ENCODE measurements at regions not wholly inside any gene's neighbourhood (a gene's known extent, or its start where the extent isn't known, plus 50 kb on each side); places are given as distances from the start of the nearest gene placed in this dataset.

DNA sequence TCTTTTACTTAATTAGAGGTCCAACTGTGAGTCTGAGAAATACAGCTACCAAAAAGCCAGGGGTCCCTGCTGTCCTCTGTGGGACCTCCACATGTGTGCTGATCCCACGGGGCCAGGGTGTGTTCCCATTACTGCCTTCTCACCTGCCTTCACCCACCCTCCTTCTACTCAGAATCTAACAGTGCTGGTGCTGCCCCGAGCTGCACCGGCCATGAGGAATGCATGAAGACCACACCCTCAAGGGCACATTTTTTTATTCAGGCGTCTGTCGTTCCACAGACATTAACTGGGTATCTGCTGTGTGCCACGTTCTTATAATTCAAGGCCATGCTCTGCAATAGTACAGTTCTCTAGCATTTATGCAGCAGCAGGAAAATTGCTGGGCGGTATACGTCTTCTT lies 188.5 kb upstream of the PFKP start:
- TF ChIP-seq POLR2A (IDR thresholded peaks at IDR 0.05; ENCODE audit: low read depth, low read length) = no peak
- no peak for TF ChIP-seq TAF1 (IDR thresholded peaks at IDR 0.05; ENCODE audit: borderline replicate concordance, low read depth, low read length)

Data from GM12892 (cell line).